ENCODE measurements at regions not wholly inside any gene's neighbourhood (a gene's known extent, or its start where the extent isn't known, plus 50 kb on each side); places are given as distances from the start of the nearest gene placed in this dataset.
"Not testable (repeated sequence)": the region's sequence is repeated elsewhere in the genome, so short reads cannot be mapped to it uniquely, and the experiment has no call there.

DNA sequence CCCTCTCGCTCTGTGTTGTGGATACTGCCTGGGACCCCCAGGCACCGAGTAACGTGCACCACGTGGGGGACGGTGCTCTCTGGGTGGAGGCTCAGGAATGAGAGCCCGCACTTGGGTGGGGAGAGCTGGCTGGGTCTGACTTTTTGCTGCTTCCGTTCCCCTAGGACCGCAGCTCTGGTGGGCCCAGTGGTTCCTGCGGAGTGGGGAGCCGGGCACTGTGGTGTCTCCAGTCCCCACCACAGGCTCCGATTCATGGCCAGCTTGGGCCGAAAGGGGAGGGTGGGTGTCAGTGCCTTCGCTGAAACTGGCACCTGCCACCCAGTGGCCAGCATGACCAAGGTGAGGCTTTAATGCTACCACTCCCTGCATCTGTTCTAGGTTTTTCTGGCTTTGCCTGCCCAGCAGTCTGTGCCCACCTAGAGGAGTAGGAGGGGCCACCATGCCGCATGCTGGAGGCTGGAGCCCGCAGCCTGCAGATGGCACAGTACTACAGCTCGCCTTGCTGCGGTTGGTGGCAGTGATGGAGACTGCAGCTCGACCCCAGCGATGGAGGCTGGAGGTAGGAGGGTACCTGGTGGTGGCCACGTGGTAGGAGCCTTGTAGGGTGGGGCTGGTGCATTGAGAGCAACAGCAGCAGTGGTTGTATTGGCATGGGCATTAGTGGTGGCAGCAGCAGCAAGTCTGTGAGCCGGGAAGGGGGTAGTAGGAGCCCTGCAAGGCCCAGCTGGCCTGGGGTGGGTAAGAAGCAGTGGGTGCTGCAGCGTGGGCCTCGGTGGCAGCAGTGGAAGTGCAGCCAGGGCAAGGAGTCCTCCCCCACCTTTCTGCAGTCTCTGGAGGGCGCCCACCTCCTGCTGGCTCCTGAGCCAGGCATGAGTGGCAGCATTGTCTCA lies 118.8 kb upstream of the VPREB1 start:
- TF ChIP-seq GATA1 (IDR thresholded peaks at IDR 0.05; ENCODE audit: low read depth, low read length): no peak
- TF ChIP-seq POLR2A (IDR thresholded peaks at IDR 0.05; ENCODE audit: low read length): no peak
- DNase-seq: no peak

DNA sequence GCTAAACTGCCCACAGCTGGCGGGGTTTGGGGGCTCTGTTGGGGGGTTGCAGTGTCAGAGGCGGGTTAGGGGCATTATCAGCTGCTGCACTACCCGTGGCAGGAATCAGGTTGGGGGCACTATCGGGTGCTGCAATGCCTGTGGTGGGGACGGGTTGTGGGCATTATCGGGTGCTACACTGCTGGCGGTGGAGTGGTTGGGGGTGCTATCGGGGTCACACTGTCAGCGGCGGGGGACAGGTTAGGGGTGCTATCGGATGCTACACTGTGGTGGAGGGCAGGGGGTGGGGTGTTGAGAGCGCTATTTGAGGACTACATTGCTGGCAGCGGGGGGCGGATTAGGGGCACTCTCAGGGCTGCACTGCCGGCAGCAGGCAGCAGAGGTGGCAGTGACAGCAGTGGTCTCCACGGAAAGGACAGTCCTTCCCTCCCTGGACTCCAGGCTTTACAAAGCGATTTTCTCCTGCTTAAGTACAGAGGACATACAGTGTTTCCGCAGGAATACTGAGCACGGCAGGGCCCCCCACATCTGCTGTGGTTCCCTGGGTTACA lies 119.5 kb upstream of the VPREB1 start:
- no peak for DNase-seq
- TF ChIP-seq POLR2A (IDR thresholded peaks at IDR 0.05; ENCODE audit: low read length) (no peak), GATA1 (IDR thresholded peaks at IDR 0.05; ENCODE audit: low read depth, low read length) (no peak)

DNA sequence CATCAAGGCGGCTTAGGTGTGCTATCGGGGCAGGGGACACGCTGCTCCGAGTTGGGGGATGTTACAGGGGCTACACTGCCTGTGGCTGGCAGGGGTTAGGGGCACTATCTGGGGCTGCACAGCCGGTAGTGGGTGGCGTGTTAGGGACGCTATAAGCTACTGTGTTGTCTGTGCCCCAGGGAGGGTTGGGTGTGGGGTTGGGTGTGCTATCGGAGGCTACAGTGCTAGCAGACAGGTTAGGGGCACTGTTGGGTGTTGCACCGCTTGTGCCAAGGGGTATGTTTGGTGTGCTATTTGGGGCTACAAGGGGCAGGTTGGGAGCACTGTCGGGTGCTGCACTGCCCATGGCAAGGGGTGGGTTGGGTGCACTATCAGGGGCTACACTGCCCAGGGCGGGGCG lies 120.2 kb upstream of the VPREB1 start:
- TF ChIP-seq GATA1 (IDR thresholded peaks at IDR 0.05; ENCODE audit: low read depth, low read length): no peak
- no peak for TF ChIP-seq POLR2A (IDR thresholded peaks at IDR 0.05; ENCODE audit: low read length)
- DNase-seq: no peak

DNA sequence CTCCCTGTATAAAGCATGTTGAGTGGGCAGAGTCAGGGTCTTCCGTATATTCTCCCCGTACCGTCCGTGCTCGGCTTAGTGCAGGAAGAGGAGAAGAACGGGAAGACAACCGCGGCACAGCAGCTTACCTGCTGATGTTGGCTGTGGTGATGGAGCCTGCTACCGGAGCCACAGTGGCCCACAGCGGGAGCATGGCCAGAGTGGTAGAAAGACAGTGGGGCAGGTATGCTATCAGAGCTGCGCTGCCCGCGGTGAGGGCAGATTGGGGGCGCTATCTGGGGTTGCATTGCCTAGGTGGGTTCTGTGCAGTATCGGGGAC lies 120.7 kb upstream of the VPREB1 start:
- DNase-seq: no peak
- TF ChIP-seq GATA1 (IDR thresholded peaks at IDR 0.05; ENCODE audit: low read depth, low read length): no peak
- no peak for TF ChIP-seq POLR2A (IDR thresholded peaks at IDR 0.05; ENCODE audit: low read length)

DNA sequence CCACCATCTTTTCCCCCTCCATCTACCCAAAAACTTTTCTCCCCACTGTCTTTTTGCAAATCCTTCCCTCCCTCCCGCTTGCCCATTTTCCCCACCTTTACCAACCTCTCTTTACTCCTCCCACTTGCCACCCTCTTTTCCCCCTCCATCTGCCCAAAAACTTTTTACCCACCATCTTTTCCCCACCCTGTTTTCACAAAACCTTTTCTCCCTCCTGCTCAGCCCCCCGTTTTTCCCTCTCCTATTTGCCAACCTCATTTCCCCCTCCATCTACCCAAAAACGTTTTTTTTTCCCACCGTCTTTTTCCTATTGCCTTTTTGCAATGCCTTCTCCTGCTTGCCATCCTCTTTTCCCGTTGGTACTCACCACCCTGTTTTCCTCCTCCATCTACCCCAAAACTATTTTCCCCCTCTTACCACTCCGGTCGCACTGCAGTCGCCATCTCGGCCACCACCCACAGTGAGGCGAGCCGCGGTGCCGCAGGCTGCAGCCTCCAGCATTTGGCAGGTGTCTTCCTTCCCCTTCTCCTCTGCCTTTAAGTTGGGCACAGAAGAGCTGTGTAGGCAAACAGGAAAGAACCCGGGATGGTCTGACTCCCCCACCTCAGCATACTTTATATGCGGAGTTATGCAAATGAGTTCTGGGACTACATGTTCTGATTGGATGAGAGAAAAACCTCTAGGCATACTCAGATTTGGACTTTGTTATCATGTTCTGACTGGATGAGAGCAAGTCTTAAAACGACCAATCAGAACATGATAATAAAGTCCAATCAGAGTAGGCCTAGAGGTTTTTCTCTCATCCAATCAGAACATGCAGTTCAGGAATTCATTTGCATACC lies 121.2 kb upstream of the VPREB1 start:
- no peak for DNase-seq
- TF ChIP-seq GATA1 (IDR thresholded peaks at IDR 0.05; ENCODE audit: low read depth, low read length) (no peak), POLR2A (IDR thresholded peaks at IDR 0.05; ENCODE audit: low read length) (no peak)

DNA sequence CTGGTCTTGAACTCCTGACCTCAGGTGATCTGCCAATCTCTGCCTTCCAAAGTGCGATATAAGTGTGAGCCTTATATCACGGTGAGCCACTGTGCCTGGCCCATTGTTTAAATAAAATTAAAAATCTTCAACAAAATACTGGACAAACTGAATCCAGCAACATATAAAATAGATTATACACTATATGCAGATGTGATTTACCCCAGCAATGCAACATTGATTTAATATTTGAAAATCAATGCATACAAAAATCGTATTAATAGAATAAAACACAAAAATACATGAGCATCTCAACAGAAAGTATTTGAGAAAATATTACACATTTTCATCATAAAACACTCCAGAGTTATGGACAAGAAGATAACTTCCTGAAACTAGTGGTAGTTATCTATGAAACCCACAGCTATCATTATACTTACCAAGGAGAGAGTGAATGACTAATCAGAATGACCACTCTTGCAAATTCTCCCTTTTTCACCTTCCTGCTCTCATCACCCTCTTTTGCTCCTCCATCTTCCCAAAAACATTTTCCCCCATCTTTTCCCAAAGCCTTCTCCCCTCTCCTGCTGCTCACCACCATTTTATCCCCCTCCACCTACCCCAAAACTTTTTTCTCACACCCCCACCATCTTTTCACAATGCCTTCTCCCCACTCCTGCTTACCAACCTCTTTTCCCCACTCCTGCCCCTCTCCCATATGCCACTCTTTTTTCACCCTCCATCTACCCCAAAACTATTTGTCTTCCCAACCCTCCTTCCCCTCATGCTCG lies 122.1 kb upstream of the VPREB1 start:
- DNase-seq: no peak
- TF ChIP-seq GATA1 (IDR thresholded peaks at IDR 0.05; ENCODE audit: low read depth, low read length) (no peak), POLR2A (IDR thresholded peaks at IDR 0.05; ENCODE audit: low read length) (no peak)

DNA sequence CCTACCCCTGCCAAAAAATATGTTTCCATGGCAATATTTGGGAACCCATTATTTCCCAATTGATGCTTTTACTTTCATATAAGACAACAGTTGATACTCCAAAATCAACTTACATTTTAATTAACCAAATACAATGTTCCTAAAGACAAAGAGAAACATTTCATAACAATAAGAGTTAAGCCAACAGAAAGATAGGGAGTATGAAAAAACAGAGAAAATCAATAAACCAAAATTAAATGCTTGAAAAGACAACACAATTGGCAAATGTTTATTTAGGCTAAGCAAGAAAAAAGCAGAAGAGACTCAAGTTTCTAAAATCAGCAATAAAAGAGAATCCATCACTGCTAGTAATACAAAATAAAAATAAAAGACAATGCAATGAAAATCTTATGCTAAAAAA lies 123.1 kb upstream of the VPREB1 start:
- TF ChIP-seq POLR2A (IDR thresholded peaks at IDR 0.05; ENCODE audit: low read length) (no peak), GATA1 (IDR thresholded peaks at IDR 0.05; ENCODE audit: low read depth, low read length) (no peak)
- DNase-seq: no peak

DNA sequence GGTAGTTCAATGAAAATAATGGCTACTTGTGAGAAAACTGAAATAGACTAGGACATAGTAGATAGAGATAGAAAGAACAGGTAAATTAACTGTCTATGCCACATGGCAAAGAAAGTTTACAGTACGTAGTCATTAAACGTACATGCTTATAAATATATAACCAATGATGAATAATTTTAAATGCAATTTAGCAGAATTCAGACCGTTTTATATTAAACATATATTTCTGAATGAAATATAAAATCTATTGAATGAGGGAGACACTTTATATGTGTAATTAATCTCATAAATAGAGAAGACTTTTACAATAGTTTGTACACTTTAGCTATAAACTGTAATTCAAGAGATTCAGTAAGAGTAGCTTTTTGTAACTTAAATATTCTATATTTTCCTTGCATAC lies 124.4 kb upstream of the VPREB1 start:
- TF ChIP-seq POLR2A (IDR thresholded peaks at IDR 0.05; ENCODE audit: low read length): no peak
- no peak for DNase-seq

DNA sequence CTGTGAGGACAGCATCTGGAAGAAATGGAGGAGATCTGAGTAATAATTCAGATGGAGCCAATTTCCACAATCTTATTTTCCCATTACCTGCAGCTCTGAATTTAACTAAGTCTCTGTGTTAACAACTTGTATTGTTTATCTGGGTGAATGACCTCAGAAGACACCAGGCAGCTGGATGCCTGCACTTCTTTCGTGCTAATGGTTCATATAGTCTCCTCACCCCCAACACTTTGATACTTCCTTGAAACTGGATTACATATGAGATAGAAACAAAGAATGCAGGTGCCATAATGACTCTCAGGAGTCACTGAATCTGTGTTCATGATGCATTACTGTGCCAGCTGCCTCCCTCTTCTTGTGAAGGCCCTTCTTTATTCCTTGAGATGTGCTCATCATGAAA lies 125.6 kb upstream of the VPREB1 start:
- no peak for DNase-seq
- TF ChIP-seq POLR2A (IDR thresholded peaks at IDR 0.05; ENCODE audit: low read length) (no peak), GATA1 (IDR thresholded peaks at IDR 0.05; ENCODE audit: low read depth, low read length) (no peak)

DNA sequence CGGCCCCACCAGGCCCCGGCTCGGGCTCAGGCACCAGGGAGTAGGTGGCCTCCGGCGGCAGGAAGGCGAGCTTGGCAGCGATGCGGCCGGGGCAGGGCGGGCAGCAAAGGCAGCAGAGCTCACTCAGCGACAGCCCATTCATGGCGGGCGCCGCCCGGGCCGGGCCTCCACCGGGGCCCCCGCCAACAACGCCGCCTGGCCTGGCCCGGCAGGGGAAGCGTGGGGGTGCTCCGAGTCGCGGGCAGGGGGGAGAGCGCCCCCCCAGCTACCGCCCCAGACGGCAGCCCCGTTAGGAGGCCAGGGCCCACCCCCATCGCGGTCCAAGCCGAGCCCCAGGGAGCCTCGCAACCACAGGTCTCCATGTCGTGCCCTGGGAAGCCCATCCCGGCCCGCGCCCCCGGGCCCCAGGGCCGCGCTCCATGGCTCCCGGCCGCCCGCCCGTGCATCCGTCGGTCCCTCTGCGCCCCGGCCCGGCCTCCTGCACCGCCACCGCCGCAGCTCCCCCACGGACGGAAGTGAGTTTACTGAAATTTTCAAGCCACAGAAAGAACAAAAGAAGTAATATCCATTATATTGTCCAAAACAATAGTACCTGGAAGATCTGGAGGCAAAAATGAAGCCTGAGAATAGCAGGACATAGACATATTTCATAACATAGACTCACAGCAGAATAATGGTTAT lies 126.6 kb upstream of the VPREB1 start:
- DNase-seq: not testable (repeated sequence)

DNA sequence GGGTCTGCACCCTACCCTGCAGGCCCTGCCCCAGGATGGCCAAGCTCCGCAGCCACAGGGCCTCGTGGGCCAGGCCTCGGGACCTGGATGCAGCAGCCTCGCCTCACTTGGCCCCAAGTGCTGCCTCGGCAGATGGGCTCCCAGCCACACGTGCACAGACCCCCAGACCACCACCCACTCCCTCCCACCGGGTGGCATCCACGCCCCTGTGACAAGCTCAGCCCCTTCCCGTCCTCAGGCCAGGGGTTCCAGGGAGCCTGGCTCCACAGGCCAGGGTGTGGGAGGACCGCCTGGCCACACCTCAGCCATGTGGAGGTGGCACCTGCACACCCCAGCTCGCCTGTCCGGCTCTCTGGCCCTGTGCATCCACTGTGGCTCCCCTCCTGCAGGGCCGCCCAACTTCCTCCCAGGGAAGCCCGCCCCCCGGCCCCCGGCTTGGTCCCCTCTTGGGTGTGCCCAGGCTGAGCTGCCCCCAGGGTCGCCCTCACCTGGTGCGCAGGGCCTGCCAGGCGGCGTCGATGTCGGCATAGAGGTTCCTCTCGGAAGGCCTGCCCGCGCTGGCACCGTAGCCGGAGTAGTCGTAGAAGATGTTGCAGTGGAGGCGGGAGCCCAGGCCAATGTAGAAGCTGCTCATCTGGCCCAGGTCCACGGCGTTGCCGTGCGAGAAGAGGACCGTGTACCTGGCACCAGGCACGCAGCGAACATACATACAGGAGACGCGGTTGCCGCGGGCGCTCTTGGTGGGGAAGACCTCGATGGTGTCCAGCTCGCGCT lies 127.4 kb upstream of the VPREB1 start:
- DNase-seq: not testable (repeated sequence)

DNA sequence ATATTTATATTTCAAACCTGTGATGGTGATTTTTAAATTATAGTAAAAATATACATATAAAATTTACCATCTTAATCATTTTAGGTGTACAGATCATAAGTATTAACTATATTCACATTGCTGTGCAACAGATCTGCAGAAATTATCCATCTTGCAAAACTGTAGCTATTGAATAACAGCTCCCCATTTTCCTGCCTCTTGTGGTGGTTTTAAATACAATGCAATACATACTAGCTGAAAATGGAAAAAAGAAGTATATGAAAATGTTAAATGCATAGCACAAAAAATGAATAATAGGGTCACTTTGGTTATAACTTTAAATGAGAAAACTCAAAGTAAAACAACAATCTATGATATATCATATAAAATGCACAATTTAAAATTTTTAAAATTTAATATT lies 130.9 kb upstream of the VPREB1 start:
- TF ChIP-seq POLR2A (IDR thresholded peaks at IDR 0.05; ENCODE audit: low read length) (no peak), GATA1 (IDR thresholded peaks at IDR 0.05; ENCODE audit: low read depth, low read length) (no peak)

More for the DNA sequence above, 130.9 kb upstream of the VPREB1 start:
- no peak for DNase-seq
